HepG2 (cell line): ENCODE measurements at regions not wholly inside any gene's neighbourhood (a gene's known extent, or its start where the extent isn't known, plus 50 kb on each side); places are given as distances from the start of the nearest gene placed in this dataset.

Source experiments
- ATAC-seq: fragments of 200-7000 bp; cut with Tn5 transposase; 3 replicates; pipeline ENCODE4 v1.9.1; 2020; ENCODE audit warnings: mild to moderate bottlenecking, moderate library complexity
- BruUV-seq: library from RNA; stranded (reverse); fragments of 400-500 nt; replicated peaks from 2 replicates; lab custom pipeline; 2021; lab: Mats Ljungman, UMichigan
- CTCF ChIA-PET: fragments of 300-600 bp; formaldehyde crosslinking; extraction: SDS; loops from one replicate; lab custom pipeline; 2021; ENCODE audit warnings: low total read pairs, inconsistent platforms, low intra/inter-chr PET ratio; lab: Yijun Ruan, JAX
- POLR2A ChIA-PET: fragments of 350-600 bp; sonication (Branson Sonifier 250); formaldehyde crosslinking; loops from one replicate; lab custom pipeline; 2020; ENCODE audit warnings: antibody characterized with exemption, inconsistent platforms; lab: Yijun Ruan, JAX
- DNase-seq: peaks from one replicate; pipeline ENCODE4 v3.0.0-alpha.2; 2015; ENCODE audit warnings: low spot score
- FAIRE-seq: peaks from 3 replicates; lab custom pipeline; 2011; peaks lifted over from hg19 to GRCh38; lab: Jason Lieb, UNC
- H2AFZ ChIP-seq: one replicate; pipeline ENCODE4 v1.6.1; 2011; ENCODE audit warnings: low read length, inconsistent platforms
- H3K27ac ChIP-seq: fragments of 300-600 bp; 3 replicates; pipeline ENCODE4 v1.8.0; 2011; ENCODE audit warnings: mixed run types, mild to moderate bottlenecking, mixed read lengths, low read length, inconsistent platforms; ENCODE audit not compliant: insufficient read depth; ENCODE audit errors: extremely low read length
- H3K27me3 ChIP-seq, 2 experiments: fragments of 200-600 bp in 1 of 2; 2 replicates in 1 of 2; 3 replicates in 1 of 2; pipeline versions ENCODE4 v1.6.0 to v1.8.0; 2011; ENCODE audit warnings: low read length in 2 of 2, mild to moderate bottlenecking in 2 of 2, moderate library complexity in 2 of 2, inconsistent platforms in 1 of 2; ENCODE audit not compliant: insufficient read depth in 2 of 2, control insufficient read depth in 1 of 2
- H3K36me3 ChIP-seq, 2 experiments: fragments of 200-600 bp in 1 of 2; replicated peaks in 1 of 2; 2 replicates in 1 of 2; 3 replicates in 1 of 2; pipeline versions ENCODE4 v1.5.1 to v1.8.0; 2011; ENCODE audit warnings: low read length in 2 of 2, inconsistent platforms in 1 of 2; ENCODE audit not compliant: insufficient read depth in 2 of 2, control insufficient read depth in 1 of 2
- H3K4me1 ChIP-seq: 2 replicates; pipeline ENCODE4 v1.5.1; 2012; ENCODE audit warnings: low read length, inconsistent platforms; ENCODE audit not compliant: insufficient read depth
- H3K4me2 ChIP-seq: 2 replicates; pipeline ENCODE4 v1.6.0; 2011; ENCODE audit warnings: low read depth, low read length, inconsistent platforms
- H3K4me3 ChIP-seq, 3 experiments: fragments of 200-600 bp in 1 of 3; sonication (generic), shearing (Covaris generic) in 1 of 3; replicated peaks in 1 of 3; 2 replicates each; pipeline ENCODE4 v1.5.1; 2011 to 2016; ENCODE audit warnings: low read length in 3 of 3, inconsistent platforms in 2 of 3, low read depth in 2 of 3, mild to moderate bottlenecking in 2 of 3, control low read depth in 1 of 3, mixed read lengths in 1 of 3; ENCODE audit not compliant: insufficient read depth in 1 of 3
- H3K79me2 ChIP-seq: one replicate; pipeline ENCODE4 v1.6.1; 2011; ENCODE audit warnings: low read length, inconsistent platforms; ENCODE audit not compliant: insufficient read depth
- H3K9ac ChIP-seq: 2 replicates; pipeline ENCODE4 v1.6.0; 2011; ENCODE audit warnings: mild to moderate bottlenecking, low read depth, low read length, inconsistent platforms; ENCODE audit not compliant: insufficient read depth
- H3K9me3 ChIP-seq: 2 replicates; pipeline ENCODE4 v1.5.1; 2012; ENCODE audit warnings: mild to moderate bottlenecking, low read length
- H4K20me1 ChIP-seq: 2 replicates; pipeline ENCODE4 v1.6.0; 2011; ENCODE audit warnings: inconsistent platforms, mild to moderate bottlenecking, low read length, moderate library complexity; ENCODE audit not compliant: insufficient read depth
- MAFG ChIP-seq: sonication (generic); formaldehyde crosslinking; IDR thresholded peaks from 2 replicates; pipeline ENCODE4 v1.5.1; 2020; ENCODE audit warnings: mild to moderate bottlenecking, missing genetic modification reagents
- NFYC ChIP-seq: IDR thresholded peaks from 2 replicates; pipeline ENCODE4 v1.6.1; 2016; ENCODE audit warnings: missing genetic modification reagents, missing compliant biosample characterization
- PAWR ChIP-seq: sonication (generic); formaldehyde crosslinking; IDR thresholded peaks from 2 replicates; pipeline ENCODE4 v1.4.0; 2020; ENCODE audit warnings: missing genetic modification reagents, mild to moderate bottlenecking, borderline replicate concordance
- POLR2G ChIP-seq: fragments of 200-400 bp; formaldehyde crosslinking; IDR thresholded peaks from 2 replicates; pipeline ENCODE4 v1.6.1; 2018; ENCODE audit warnings: mild to moderate bottlenecking, low read depth, low read length, moderate library complexity
- REL ChIP-seq: sonication (generic); formaldehyde crosslinking; conservative IDR thresholded peaks from 2 replicates; pipeline ENCODE4 v1.8.0; 2022; ENCODE audit warnings: mild to moderate bottlenecking, missing genetic modification reagents, moderate library complexity
- RFX1 ChIP-seq: fragments of 450-650 bp; IDR thresholded peaks from 2 replicates; pipeline ENCODE4 v1.6.1; 2017
- THAP11 ChIP-seq: IDR thresholded peaks from 2 replicates; pipeline ENCODE4 v1.6.1; 2016; ENCODE audit warnings: missing biosample characterization, missing genetic modification reagents
- U2AF1 ChIP-seq: fragments of 200-400 bp; formaldehyde crosslinking; optimal IDR thresholded peaks from 2 replicates; pipeline ENCODE3; 2017; ENCODE audit warnings: mild to moderate bottlenecking, low read depth, low read length
- U2AF2 ChIP-seq: fragments of 200-400 bp; formaldehyde crosslinking; IDR thresholded peaks from 2 replicates; pipeline ENCODE4 v1.6.1; 2017; ENCODE audit warnings: low read depth, mild to moderate bottlenecking, low read length
- ZNF224 ChIP-seq: sonication (generic); formaldehyde crosslinking; IDR thresholded peaks from 2 replicates; pipeline ENCODE4 v1.5.0; 2020; ENCODE audit warnings: mild to moderate bottlenecking, missing genetic modification reagents
- ZNF253 ChIP-seq: sonication (generic); formaldehyde crosslinking; IDR thresholded peaks from 2 replicates; pipeline ENCODE4 v1.8.0; 2022; ENCODE audit warnings: mild to moderate bottlenecking, missing genetic modification reagents, borderline replicate concordance
- ZNF256 ChIP-seq: sonication (generic); formaldehyde crosslinking; conservative IDR thresholded peaks from 2 replicates; pipeline ENCODE4 v1.4.0; 2020; ENCODE audit warnings: missing genetic modification reagents
- ZNF501 ChIP-seq: sonication (generic); formaldehyde crosslinking; IDR thresholded peaks from 2 replicates; pipeline ENCODE4 v1.5.1; 2020; ENCODE audit warnings: mild to moderate bottlenecking, moderate library complexity, missing genetic modification reagents
- in situ Hi-C: cut with HindIII; loops from 2 replicates; pipeline ENCODE4 v1.10.0; 2017; ENCODE audit warnings: low pct_unique_long_range_greater_than_20kb; ENCODE audit not compliant: extremely low pct_ligation_motif_present
- intact Hi-C: fragments of 100-400 bp; cut with micrococcal nuclease; formaldehyde crosslinking; loops from one replicate; pipeline ENCODE4 v1.10.0; 2022; ENCODE audit not compliant: unreplicated experiment
- TF ChIP-seq, protein P1 (sequence below): sonication (generic); formaldehyde crosslinking; IDR thresholded peaks from 2 replicates; pipeline ENCODE4 v1.4.0; 2020; ENCODE audit warnings: missing genetic modification reagents, mild to moderate bottlenecking, borderline replicate concordance
- TF ChIP-seq, protein P2 (sequence below): IDR thresholded peaks from 2 replicates; pipeline ENCODE4 v1.6.1; 2016; ENCODE audit warnings: low read depth

DNA sequence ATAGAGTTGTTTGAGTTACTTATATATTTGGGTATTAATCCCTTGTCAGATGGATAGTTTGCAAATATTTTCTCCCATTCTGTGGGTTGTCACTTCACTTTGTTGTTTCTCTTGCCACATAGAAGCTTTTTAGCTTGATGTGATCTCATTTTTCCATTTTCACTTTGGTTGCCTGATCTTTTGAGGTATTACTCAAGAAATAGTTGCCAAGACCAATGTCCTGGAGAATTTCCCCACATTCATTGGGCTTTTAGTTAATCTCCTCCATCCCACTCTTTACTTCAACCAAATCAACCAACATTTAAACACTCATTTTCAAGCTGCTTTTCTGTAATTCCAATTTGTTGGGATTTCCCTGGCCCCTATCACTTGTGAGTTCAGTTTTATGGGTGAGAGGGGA lies 69.0 kb downstream of the LEPR start:
- Histone ChIP-seq H3K27me3 (no peaks in the 10 kb centered on the region), H3K27ac (no peak overlapping the region), H3K4me3 (no peak overlapping the region), H3K4me2 (no peak overlapping the region), H2AFZ (no peak overlapping the region), H3K4me1 (peaks cover 23% of the 10 kb centered on the region), H3K36me3 (no peaks in the 10 kb centered on the region), H3K79me2 (no peaks in the 10 kb centered on the region), H3K9ac (no peak overlapping the region), H4K20me1 (no peaks in the 10 kb centered on the region), H3K9me3 (no peaks in the 10 kb centered on the region)
- no TSS peak for BruUV-seq
- in situ Hi-C loops = no loop called here
- ATAC-seq = no peak
- ChIA-PET CTCF (no interaction called here), POLR2A (no interaction called here)
- intact Hi-C loops = no loop called here
- FAIRE-seq = no peak
- DNase-seq = no peak
- TF ChIP-seq U2AF1 (no peak), PAWR (CRISPR knock-in tag) (no peak), RFX1 (no peak), MAFG (CRISPR knock-in tag) (no peak), REL (CRISPR knock-in tag) (no peak), THAP11 (CRISPR knock-in tag) (no peak), ZNF501 (CRISPR knock-in tag) (no peak), ZNF224 (CRISPR knock-in tag) (no peak), POLR2G (no peak), U2AF2 (no peak), ZNF256 (CRISPR knock-in tag) (no peak), ZNF253 (CRISPR knock-in tag) (no peak), NFYC (CRISPR knock-in tag) (no peak)
- TF ChIP-seq, protein P1, sequence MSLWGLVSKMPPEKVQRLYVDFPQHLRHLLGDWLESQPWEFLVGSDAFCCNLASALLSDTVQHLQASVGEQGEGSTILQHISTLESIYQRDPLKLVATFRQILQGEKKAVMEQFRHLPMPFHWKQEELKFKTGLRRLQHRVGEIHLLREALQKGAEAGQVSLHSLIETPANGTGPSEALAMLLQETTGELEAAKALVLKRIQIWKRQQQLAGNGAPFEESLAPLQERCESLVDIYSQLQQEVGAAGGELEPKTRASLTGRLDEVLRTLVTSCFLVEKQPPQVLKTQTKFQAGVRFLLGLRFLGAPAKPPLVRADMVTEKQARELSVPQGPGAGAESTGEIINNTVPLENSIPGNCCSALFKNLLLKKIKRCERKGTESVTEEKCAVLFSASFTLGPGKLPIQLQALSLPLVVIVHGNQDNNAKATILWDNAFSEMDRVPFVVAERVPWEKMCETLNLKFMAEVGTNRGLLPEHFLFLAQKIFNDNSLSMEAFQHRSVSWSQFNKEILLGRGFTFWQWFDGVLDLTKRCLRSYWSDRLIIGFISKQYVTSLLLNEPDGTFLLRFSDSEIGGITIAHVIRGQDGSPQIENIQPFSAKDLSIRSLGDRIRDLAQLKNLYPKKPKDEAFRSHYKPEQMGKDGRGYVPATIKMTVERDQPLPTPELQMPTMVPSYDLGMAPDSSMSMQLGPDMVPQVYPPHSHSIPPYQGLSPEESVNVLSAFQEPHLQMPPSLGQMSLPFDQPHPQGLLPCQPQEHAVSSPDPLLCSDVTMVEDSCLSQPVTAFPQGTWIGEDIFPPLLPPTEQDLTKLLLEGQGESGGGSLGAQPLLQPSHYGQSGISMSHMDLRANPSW (CRISPR knock-in tag) = no peak
- TF ChIP-seq, protein P2, sequence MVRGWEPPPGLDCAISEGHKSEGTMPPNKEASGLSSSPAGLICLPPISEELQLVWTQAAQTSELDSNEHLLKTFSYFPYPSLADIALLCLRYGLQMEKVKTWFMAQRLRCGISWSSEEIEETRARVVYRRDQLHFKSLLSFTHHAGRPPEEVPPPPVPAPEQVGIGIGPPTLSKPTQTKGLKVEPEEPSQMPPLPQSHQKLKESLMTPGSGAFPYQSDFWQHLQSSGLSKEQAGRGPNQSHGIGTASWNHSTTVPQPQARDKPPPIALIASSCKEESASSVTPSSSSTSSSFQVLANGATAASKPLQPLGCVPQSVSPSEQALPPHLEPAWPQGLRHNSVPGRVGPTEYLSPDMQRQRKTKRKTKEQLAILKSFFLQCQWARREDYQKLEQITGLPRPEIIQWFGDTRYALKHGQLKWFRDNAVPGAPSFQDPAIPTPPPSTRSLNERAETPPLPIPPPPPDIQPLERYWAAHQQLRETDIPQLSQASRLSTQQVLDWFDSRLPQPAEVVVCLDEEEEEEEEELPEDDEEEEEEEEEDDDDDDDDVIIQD (CRISPR knock-in tag) = no peak
